B cell (primary cell): ENCODE measurements at regions not wholly inside any gene's neighbourhood (a gene's known extent, or its start where the extent isn't known, plus 50 kb on each side); places are given as distances from the start of the nearest gene placed in this dataset.
"Not testable (repeated sequence)": the region's sequence is repeated elsewhere in the genome, so short reads cannot be mapped to it uniquely, and the experiment has no call there.

Source experiments
- CTCF ChIP-seq: fragments of 200-600 bp; IDR thresholded peaks from one replicate; pipeline ENCODE4 v1.8.0; 2022; ENCODE audit warnings: antibody characterized with exemption, mild to moderate bottlenecking
- EZH2 ChIP-seq: IDR thresholded peaks from 2 replicates; pipeline ENCODE4 v1.6.1; 2012; ENCODE audit warnings: borderline replicate concordance, low read depth, mild to moderate bottlenecking, moderate library complexity, low read length; ENCODE audit not compliant: insufficient read depth, poor library complexity, severe bottlenecking

- TF ChIP-seq EZH2, CTCF: not testable (repeated sequence)
These were observed 254.6 kb downstream of the RPLP1 start for GRCh38 chr15:69707241-69707640.
